MM.1S (cell line): ENCODE measurements at regions not wholly inside any gene's neighbourhood (a gene's known extent, or its start where the extent isn't known, plus 50 kb on each side); places are given as distances from the start of the nearest gene placed in this dataset.

Experiments
- DNase-seq: peaks from one replicate; pipeline ENCODE4 v3.0.0-alpha.2; 2015
- H2AFZ ChIP-seq: fragments of 300-600 bp; sonication (generic); 2 replicates; pipeline ENCODE4 v1.6.0; 2016; ENCODE audit warnings: antibody characterized with exemption, low read length
- H3F3A ChIP-seq: fragments of 300-600 bp; sonication (generic); 2 replicates; pipeline ENCODE4 v1.6.1; 2016; ENCODE audit warnings: mild to moderate bottlenecking, antibody characterized with exemption, low read length, moderate library complexity, mixed read lengths; ENCODE audit not compliant: insufficient read depth
- H3K27ac ChIP-seq: fragments of 300-600 bp; sonication (generic); 2 replicates; pipeline ENCODE4 v1.5.1; 2016; ENCODE audit warnings: mild to moderate bottlenecking, low read length
- H3K27me3 ChIP-seq: fragments of 300-600 bp; sonication (generic); replicated peaks from 2 replicates; pipeline ENCODE4 v1.6.0; 2016; ENCODE audit warnings: low read length; ENCODE audit not compliant: insufficient read depth
- H3K36me3 ChIP-seq: fragments of 300-600 bp; sonication (generic); replicated peaks from 2 replicates; pipeline ENCODE4 v1.6.1; 2016; ENCODE audit warnings: mild to moderate bottlenecking, low read length, mixed read lengths; ENCODE audit not compliant: insufficient read depth
- H3K4me1 ChIP-seq: fragments of 300-600 bp; sonication (generic); 2 replicates; pipeline ENCODE4 v1.6.1; 2016; ENCODE audit warnings: low read length, mixed read lengths
- H3K4me2 ChIP-seq: fragments of 300-600 bp; sonication (generic); 2 replicates; pipeline ENCODE4 v1.6.0; 2016; ENCODE audit warnings: low read depth, low read length
- H3K4me3 ChIP-seq: fragments of 300-600 bp; sonication (generic); 2 replicates; pipeline ENCODE4 v1.5.1; 2016; ENCODE audit warnings: low read length, mixed read lengths
- H3K79me2 ChIP-seq: fragments of 300-600 bp; sonication (generic); 2 replicates; pipeline ENCODE4 v1.6.1; 2016; ENCODE audit warnings: mixed run types, low read length, mixed read lengths
- H3K9ac ChIP-seq: fragments of 300-600 bp; sonication (generic); 2 replicates; pipeline ENCODE4 v1.6.1; 2016; ENCODE audit warnings: low read length, mixed read lengths
- H3K9me2 ChIP-seq: fragments of 300-600 bp; sonication (generic); replicated peaks from 2 replicates; pipeline ENCODE4 v1.6.1; 2016; ENCODE audit warnings: mild to moderate bottlenecking, low read length, mixed read lengths; ENCODE audit not compliant: insufficient read depth
- H3K9me3 ChIP-seq: fragments of 300-600 bp; sonication (generic); replicated peaks from 2 replicates; pipeline ENCODE4 v1.6.1; 2016; ENCODE audit warnings: mild to moderate bottlenecking, low read length, mixed read lengths; ENCODE audit not compliant: insufficient read depth
- H4K20me1 ChIP-seq: fragments of 300-600 bp; sonication (generic); 2 replicates; pipeline ENCODE4 v1.6.1; 2016; ENCODE audit warnings: mild to moderate bottlenecking, low read length, moderate library complexity, mixed read lengths; ENCODE audit not compliant: insufficient read depth
- EZH2 ChIP-seq: fragments of 300-600 bp; sonication (generic); optimal IDR thresholded peaks from 2 replicates; pipeline ENCODE3; 2017; ENCODE audit warnings: low read depth, mild to moderate bottlenecking, antibody characterized with exemption, low read length, mixed read lengths
- EZH2phosphoT487 ChIP-seq: fragments of 300-600 bp; sonication (generic); IDR thresholded peaks from 2 replicates; pipeline ENCODE4 v1.6.1; 2018; ENCODE audit warnings: antibody characterized with exemption, low read length
- TF ChIP-seq, protein P1 (sequence below): fragments of 300-600 bp; sonication (generic); IDR thresholded peaks from 2 replicates; pipeline ENCODE4 v1.5.1; 2016; ENCODE audit warnings: antibody characterized with exemption, low read length, mixed read lengths

DNA sequence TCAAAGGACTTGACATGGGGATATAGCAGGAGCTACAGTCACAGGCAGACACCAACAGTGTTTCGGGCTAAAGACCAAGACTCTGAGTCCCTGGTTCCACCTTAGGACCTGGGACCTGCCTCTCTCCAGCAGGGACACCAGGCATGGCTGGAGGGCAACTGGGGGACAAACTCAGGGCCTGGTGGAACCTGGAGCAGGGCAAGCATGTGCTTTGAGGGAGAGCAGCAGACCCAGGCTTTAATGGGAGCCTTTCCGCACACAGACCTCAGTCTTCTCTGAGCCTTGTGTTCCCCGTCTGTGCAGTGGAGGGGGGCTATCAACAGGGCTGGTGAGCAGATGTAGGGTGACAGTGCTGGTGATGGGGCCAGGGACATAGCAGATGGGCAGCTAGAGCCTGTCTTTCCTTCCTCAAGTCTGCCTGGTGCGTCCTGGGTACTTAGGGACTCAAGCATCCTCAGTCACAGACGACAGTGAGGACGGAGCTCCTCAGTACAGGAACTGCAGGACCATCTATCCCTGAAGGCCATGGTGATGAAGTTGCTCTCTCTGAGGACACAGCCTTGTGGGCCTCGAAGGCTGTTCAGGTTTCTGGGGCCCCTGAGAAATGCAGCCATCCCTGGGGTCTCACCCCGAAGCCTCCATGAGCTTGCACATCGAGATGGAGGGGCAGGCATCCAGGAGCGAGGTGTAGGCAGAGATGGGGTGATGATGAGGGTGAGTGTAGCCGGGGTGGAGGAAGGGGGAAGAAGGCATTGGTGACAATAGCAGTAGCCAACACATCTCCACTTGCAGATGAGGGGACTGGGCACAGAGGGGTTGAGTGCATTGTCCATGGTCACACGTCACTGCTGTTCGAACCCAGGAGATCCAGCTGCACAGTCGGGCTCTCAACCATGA is 593.4 kb downstream of the PTPRU start:
- no peak for DNase-seq
- Histone ChIP-seq H3K36me3 (no peaks in the 10 kb centered on the region), H3F3A (no peaks in the 10 kb centered on the region), H4K20me1 (no peaks in the 10 kb centered on the region), H3K4me2 (no peak overlapping the region), H3K4me1 (no peaks in the 10 kb centered on the region), H3K9ac (no peak overlapping the region), H3K9me2 (no peaks in the 10 kb centered on the region), H3K4me3 (no peak overlapping the region), H3K27ac (no peak overlapping the region), H3K9me3 (no peaks in the 10 kb centered on the region), H3K27me3 (peaks cover 83% of the 10 kb centered on the region), H3K79me2 (no peaks in the 10 kb centered on the region), H2AFZ (no peak overlapping the region)
- TF ChIP-seq, protein P1, sequence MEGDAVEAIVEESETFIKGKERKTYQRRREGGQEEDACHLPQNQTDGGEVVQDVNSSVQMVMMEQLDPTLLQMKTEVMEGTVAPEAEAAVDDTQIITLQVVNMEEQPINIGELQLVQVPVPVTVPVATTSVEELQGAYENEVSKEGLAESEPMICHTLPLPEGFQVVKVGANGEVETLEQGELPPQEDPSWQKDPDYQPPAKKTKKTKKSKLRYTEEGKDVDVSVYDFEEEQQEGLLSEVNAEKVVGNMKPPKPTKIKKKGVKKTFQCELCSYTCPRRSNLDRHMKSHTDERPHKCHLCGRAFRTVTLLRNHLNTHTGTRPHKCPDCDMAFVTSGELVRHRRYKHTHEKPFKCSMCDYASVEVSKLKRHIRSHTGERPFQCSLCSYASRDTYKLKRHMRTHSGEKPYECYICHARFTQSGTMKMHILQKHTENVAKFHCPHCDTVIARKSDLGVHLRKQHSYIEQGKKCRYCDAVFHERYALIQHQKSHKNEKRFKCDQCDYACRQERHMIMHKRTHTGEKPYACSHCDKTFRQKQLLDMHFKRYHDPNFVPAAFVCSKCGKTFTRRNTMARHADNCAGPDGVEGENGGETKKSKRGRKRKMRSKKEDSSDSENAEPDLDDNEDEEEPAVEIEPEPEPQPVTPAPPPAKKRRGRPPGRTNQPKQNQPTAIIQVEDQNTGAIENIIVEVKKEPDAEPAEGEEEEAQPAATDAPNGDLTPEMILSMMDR, result no peak
- TF ChIP-seq EZH2 (no peak), EZH2phosphoT487 (no peak)

DNA sequence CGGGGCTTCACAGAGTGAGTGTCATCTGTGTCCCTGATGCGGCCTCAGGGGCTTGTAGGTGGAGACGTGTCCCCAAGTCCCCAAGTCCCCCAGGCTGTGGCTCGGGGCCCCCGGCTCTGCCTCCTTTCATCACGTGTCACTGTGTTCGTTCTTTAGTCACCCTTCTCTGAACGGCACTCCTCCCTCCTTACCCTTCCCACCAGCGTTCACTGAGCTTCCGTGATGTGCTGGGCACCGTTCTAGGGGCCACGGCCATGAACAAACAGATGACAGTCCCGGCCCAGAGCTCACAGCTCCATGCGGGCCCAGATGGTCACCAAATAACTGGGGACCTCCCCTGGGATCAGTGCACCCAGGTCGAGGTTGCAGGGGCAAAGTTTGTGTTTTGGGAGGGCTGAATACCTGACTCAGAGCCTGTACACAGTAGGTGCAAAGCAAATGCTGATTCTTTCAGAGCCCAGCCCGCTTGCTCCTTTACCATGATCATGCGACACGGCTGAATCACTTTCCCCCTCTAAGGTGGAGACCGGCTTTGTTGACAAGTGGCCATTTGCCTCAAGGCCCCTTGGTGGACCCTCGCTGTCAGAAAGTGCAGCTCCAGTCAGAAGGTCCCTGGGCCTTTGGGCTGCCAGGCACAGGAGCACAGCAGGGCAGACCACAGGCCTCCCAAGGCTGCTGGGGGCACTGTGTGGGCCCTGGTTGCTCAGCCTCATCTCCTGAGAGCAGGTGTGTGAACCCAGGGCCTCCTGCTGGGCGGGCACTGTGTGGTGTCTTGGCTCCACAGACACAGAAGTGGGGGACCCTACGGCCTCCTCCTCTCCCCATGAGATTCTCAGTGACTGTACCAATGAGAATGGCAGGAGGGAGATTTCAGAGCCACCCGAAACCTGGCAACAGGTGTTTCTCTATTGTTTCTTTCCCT is 592.5 kb downstream of the PTPRU start:
- Histone ChIP-seq H3K79me2 (no peaks in the 10 kb centered on the region), H3K9ac (no peak overlapping the region), H3K27me3 (peaks cover 86% of the 10 kb centered on the region), H3K36me3 (no peaks in the 10 kb centered on the region), H3K4me2 (no peak overlapping the region), H2AFZ (no peak overlapping the region), H3F3A (no peaks in the 10 kb centered on the region), H3K4me3 (no peak overlapping the region), H3K27ac (no peak overlapping the region), H3K9me3 (no peaks in the 10 kb centered on the region), H3K9me2 (no peaks in the 10 kb centered on the region), H3K4me1 (no peaks in the 10 kb centered on the region), H4K20me1 (no peaks in the 10 kb centered on the region)
- DNase-seq, result no peak
- TF ChIP-seq EZH2 (no peak), EZH2phosphoT487 (no peak)
- TF ChIP-seq, protein P1, result no peak

DNA sequence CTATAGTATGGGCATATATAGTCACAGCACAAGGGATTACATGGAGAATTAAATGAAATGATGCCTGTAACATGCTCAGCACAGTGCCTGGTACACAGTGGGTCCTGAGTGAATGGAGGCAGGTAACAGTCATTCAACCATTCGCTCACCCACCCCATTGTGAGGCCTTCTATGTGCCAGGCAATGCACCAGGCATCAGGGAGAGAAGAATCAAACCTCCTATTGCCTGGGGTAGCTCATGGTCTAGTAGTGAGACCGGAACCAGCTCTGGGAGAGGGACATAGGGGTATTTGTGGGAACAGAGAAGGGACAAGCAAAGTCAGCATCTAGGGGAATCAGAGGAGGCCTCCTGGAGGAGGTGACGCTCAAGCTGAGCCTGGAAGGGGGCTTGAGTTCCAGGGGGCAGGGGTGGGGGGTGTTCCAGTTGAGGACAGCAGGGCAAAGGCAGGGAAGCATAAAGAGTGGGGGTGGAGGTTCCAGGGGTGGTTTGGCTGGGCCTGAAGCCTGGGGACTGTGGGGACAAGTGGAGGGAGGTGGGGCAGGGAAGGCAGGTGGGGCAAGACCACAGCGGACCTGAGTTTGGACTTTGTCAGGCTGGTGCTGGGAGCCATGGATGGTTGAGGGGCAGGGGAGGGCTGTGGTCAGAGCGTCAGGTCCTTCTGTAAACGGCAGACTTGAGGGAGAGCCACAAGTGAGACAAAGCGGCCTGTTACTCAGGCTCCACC is 591.6 kb downstream of the PTPRU start:
- TF ChIP-seq EZH2 (no peak), EZH2phosphoT487 (no peak)
- TF ChIP-seq, protein P1, result no peak
- no peak overlapping the region for H3K27ac ChIP-seq
- no peak overlapping the region for H3K9ac ChIP-seq
- no peaks in the 10 kb centered on the region for H3K79me2 ChIP-seq
- no peaks in the 10 kb centered on the region for H3K9me3 ChIP-seq
- no peak overlapping the region for H2AFZ ChIP-seq
- no peaks in the 10 kb centered on the region for H3K4me1 ChIP-seq
- H3K27me3 ChIP-seq, result peaks cover 86% of the 10 kb centered on the region
- no peaks in the 10 kb centered on the region for H4K20me1 ChIP-seq
- H3K4me3 ChIP-seq, result no peak overlapping the region
- no peaks in the 10 kb centered on the region for H3F3A ChIP-seq
- no peaks in the 10 kb centered on the region for H3K36me3 ChIP-seq
- DNase-seq, result no peak
- H3K4me2 ChIP-seq, result no peak overlapping the region
- H3K9me2 ChIP-seq, result no peaks in the 10 kb centered on the region
